Hematopoietic multipotent progenitor cell treated with erythropoietin and hydrocortisone succinate and interleukin-3 and kit ligand, for 8 days (in vitro differentiated cells): ENCODE measurements at regions not wholly inside any gene's neighbourhood (a gene's known extent, or its start where the extent isn't known, plus 50 kb on each side); places are given as distances from the start of the nearest gene placed in this dataset.
A peak's percentile ranks its signal among the peaks of the same experiment; 100 is the strongest.
"Not testable (repeated sequence)": the region's sequence is repeated elsewhere in the genome, so short reads cannot be mapped to it uniquely, and the experiment has no call there.

Experiments used
- DNase-seq: peaks from one replicate; pipeline ENCODE4 v3.0.0-alpha.2; 2015

- peak; percentile 70 for DNase-seq
Observed at GRCh38 chr22:22745225-22746060, 101.0 kb downstream of the GGTLC2 start.

- DNase-seq: no peak
Observed at GRCh38 chr22:22746061-22746962, 101.9 kb downstream of the GGTLC2 start.

- DNase-seq: no peak
Observed at GRCh38 chr22:22746963-22747933, 102.8 kb downstream of the GGTLC2 start.

- peak; percentile 77 for DNase-seq
Observed at GRCh38 chr22:22748297-22748743, 103.9 kb downstream of the GGTLC2 start.

- DNase-seq: no peak
Observed at GRCh38 chr22:22748756-22749155, 104.3 kb downstream of the GGTLC2 start.

- DNase-seq: no peak
Observed at GRCh38 chr22:22749167-22749758, 104.8 kb downstream of the GGTLC2 start.

GRCh38 chr22:22750335-22751042 is 106.1 kb downstream of the GGTLC2 start:
- no peak for DNase-seq

- DNase-seq: no peak
Observed at GRCh38 chr22:22751043-22751603, 106.7 kb downstream of the GGTLC2 start.

GRCh38 chr22:22752199-22752555 is 107.8 kb downstream of the GGTLC2 start:
- DNase-seq: no peak

- no peak for DNase-seq
Observed at GRCh38 chr22:22752556-22753477, 108.4 kb downstream of the GGTLC2 start.

GRCh38 chr22:22753526-22754267 is 109.3 kb downstream of the GGTLC2 start:
- peak; percentile 78 for DNase-seq

GRCh38 chr22:22754268-22754657 is 109.8 kb downstream of the GGTLC2 start:
- DNase-seq: no peak

- DNase-seq: no peak
Observed at GRCh38 chr22:22754961-22755777, 110.8 kb downstream of the GGTLC2 start.

- DNase-seq: no peak
Observed at GRCh38 chr22:22755778-22756100, 111.3 kb downstream of the GGTLC2 start.

- no peak for DNase-seq
Observed at GRCh38 chr22:22756109-22756508, 111.7 kb downstream of the GGTLC2 start.

- DNase-seq: not testable (repeated sequence)
Observed at GRCh38 chr22:22756551-22757201, 112.3 kb downstream of the GGTLC2 start.

- not testable (repeated sequence) for DNase-seq
Observed at GRCh38 chr22:22758101-22758807, 113.8 kb downstream of the GGTLC2 start.
